GM21723 (cell line): ENCODE measurements at regions not wholly inside any gene's neighbourhood (a gene's known extent, or its start where the extent isn't known, plus 50 kb on each side); places are given as distances from the start of the nearest gene placed in this dataset.
"Not testable (repeated sequence)": the region's sequence is repeated elsewhere in the genome, so short reads cannot be mapped to it uniquely, and the experiment has no call there.

Experiments
- ATAC-seq: cut with Tn5 transposase; IDR thresholded peaks from one replicate; pipeline ENCODE4 v1.9.1; 2021; ENCODE audit warnings: mild to moderate bottlenecking, moderate library complexity; ENCODE audit not compliant: unreplicated experiment

DNA sequence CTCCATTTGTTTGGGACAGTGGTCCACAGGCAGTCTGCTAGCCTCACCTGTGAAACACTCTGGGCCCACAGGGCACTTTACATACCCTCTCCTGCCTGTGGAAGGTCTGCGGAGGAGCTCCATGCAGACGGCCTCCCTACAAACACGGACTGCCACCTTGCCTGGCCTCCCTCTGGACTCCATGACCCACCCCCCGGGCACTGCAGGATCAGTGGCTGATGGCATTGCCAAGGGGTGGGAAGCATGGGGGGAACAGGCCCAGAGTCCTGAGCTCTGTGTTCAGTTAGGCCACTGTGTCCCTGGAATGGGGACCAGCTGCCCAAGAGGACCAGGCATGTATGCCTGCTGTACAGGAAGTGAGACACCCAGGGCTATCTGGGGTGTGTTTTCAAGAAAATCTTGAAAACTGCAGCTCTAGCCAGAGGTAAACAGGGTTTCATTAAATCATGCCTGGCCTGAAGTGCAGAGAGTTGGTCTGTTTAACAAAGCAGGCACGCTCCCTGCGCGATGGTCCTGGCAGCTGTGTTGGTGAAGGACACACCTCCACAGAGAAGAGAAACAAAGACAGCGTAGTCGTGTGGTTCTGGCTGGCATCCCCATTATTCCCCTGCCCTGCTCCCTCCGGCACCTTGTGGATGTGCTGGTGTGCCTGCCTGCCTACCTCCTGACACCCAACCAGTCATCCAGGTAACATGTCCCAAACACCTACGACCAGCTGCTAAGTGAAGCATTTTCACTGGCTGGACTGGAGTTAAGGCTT is 470.8 kb upstream of the ZMIZ1 start:
- ATAC-seq = no peak

DNA sequence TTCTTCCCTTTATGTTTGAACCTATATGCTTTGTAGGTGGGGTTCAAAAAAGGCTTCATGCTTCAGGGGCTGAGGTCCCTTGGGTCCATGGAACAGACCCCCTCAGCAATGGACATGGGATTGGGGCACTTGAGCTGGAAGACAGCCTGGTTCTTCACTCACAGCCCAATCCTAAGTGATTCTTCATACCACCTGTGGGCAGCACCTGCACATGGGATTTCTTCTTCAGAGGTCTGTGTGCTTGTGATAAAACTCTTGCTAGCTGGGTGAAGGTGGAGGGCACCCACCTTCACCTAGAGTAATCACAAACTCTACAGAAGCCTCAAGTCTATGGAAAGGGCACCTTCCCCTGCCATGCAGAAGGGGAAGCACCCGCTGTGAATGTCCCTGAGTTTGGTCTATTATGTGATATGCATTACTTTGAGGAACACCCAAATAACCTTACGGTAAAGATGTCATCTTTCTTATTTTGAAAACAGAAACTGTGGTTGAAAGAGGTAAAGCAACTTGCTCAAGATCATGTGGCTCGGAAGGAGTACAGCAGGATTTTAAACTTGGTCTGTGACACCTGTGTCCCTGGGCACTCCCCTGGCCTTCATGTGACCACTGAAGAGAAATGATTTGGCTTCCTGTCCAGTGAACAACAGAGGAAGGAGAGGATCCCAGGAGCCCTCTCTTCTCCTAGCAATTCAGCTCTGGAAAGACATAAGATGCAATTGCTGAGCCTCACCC is 469.5 kb upstream of the ZMIZ1 start:
- ATAC-seq = no peak

DNA sequence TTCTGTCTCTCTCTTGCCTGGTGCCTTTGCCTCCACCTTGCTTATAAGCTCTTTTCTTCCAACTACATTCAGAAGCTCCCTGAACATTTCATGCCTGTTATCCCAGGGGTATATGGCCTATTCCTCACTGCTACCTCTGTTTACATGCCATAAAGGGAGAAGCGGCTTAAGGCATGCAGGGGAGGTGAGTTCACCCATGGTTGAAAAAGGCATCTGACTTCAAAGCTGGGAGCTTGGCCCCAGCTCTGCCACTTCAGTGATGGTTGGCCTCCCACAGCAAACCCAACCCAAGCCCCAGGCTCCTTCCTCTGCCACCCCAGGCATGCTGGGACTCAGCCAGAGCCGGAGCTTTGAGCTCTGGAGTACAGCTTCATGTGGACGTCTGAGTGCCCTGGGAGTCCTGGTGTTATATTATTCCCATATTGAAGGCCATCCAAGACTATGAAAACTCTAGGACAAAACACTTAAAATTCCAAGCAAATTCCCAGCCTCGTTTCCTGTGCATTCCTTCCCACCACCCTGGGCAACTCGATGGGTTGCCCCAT is 468.6 kb upstream of the ZMIZ1 start:
- no peak for ATAC-seq

DNA sequence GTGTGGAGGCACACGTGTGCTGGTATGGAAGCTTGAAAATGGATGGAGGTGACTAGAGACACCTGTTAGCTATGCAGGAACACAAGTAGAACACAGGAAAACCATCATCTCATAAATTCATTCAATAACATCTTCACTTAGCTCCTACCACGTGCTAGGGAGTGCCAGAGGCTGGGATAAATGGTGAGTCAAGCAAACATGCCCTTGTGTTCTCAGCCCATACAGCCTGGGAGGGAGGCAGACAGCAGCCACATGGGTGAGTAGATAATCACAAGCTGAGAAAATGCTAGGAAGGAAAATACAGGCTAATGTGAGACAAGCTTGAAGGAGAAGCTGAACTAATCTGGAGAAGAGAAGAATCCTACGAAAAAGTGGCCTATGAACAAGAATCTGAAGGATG is 468.0 kb upstream of the ZMIZ1 start:
- ATAC-seq = no peak

DNA sequence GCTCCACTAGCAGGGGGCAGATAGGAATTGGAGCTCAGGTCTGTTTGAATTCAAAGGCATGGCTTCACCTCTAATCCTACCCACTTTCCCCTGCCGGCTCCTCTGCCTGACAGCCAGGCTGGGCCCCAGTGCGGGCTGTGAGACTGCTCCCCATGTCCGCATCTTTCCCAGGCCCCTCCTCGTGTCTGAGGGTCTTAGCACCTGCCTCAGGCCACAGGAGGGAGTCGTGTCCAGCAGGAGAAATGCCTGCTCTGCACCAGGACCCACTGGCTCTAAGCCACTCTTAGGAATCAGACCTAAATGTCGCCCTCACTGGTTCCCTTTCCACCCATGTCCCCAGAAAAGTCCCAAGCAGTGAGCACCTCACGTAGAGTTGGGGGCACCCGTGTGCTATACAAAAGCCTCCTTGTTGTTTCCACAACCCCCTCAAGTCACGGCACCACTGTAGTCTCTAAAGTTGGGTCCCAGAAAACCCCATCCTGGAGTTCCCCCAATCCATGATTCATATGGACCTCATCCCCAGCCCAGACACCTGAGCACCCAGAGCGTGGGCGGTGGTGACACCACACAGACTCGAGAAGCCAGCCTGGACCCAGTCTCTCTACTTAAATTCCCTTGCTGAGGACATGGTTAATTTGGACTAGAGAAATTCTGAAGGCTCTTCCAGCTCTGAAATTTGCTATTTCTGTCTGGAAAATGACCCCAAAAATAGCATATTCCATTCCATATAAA is 466.4 kb upstream of the ZMIZ1 start:
- no peak for ATAC-seq

DNA sequence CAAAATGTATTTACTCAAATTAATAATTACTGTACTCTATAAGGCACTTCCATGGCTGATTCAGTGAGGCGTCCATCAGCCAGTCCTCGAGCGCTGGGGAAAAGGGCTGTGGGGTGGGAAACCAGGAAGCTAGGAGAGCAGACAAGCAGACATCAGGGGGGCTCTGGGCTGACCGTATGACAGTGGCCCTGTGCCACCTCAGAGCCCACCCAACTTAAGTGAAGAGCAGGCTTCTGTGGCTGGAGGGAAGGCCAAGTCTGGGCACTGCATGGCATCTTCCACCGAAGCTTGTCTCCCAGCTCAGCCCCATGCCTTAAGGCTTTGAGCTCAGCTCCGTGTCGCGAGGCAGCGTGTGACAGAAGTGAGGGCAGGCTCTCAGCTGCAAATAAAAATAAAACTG is 464.5 kb upstream of the ZMIZ1 start:
- no peak for ATAC-seq

DNA sequence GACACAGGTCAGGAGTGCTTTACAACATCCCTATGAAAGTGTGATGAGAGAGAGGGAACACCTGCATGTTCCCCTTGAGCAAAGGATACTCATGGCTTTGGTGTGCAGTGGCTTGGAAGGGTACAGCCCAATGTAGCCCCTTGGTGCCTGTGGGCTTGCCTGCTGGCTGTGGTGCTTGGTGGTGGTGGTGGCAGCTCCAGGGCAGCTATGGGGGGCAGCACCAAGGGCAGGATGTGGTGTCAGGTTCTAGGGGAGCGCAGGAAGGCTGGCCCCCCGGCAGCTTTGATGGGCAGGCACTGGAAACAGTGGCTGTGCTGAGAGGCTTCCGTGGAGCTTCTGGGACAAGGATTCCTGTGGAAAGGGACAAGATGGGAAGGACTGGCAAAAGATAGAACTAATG is 464.0 kb upstream of the ZMIZ1 start:
- no peak for ATAC-seq

DNA sequence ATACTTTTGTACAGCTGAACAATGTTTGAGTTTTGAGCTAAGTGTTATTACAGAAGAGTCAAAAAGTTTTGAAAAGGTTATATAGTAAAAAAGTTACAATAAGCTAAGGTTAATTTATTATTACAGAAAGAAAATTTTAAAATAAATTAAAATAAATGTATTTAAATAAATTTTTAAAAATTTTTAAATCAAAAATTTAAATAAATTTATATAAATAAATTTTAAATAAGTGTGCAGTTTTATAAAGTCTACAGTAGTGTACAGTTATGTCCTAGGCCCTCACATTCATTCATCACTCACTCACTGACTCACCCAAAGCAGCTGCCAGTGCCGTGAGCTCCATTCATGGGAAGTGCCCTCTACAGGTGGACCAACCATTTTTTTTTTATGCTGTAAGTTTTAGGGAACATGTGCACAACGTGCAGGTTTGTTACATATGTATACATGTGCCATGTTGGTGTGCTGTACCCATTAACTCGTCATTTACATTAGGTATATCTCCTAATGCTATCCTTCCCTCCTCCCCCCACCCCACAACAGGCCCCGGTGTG is 462.9 kb upstream of the ZMIZ1 start:
- ATAC-seq = no peak

DNA sequence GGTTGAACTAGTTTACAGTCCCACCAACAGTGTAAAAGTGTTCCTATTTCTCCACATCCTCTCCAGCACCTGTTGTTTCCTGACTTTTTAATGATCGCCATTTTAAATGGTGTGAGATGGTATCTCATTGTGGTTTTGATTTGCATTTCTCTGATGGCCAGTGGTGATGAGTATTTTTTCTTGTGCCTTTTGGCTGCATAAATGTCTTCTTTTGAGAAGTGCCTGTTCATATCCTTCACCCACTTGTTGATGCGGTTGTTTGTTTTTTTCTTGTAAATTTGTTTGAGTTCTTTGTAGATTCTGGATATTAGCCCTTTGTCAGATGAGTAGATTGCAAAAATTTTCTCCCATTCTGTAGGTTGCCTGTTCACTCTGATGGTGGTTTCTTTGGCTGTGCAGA is 462.0 kb upstream of the ZMIZ1 start:
- ATAC-seq = not testable (repeated sequence)

DNA sequence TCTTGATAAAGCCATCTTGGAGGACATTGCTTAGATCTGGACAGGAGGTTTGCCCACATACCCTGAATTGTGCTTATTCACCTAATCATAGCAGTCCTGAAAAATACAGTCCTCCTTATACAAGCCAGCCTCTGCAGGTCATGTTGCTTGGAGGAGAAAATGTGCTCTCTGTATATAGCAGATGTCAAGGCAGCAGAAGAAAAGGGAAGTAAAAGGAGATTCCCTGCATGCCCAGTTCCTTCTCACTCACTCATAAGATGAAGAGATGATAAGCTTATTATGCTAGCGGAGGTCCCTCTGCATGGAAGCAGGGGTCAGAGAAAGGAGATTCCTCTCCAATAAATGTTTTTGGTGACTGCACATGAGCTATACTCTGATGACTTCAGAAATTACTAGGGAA is 458.8 kb upstream of the ZMIZ1 start:
- ATAC-seq = no peak

DNA sequence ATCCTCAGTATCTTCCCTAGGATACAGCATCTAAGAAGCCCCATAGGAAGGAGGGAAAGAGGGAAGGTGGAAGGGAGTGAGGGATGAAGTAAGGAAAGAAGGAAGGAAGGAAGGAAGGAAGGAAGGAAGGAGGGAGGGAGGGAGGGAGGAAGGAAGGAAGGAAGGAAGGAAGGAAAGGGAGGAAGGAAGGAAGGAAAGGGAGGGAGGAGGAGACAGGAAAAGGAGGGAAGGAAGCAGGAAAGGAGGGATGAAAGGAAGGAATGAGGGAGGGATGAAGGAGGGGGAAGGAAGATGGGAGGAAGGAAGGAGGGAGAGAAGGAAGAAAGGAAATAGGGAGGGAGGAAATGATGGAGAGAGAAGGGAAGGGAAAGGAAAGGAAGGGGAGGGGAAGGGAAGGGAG is 455.6 kb upstream of the ZMIZ1 start:
- no peak for ATAC-seq

DNA sequence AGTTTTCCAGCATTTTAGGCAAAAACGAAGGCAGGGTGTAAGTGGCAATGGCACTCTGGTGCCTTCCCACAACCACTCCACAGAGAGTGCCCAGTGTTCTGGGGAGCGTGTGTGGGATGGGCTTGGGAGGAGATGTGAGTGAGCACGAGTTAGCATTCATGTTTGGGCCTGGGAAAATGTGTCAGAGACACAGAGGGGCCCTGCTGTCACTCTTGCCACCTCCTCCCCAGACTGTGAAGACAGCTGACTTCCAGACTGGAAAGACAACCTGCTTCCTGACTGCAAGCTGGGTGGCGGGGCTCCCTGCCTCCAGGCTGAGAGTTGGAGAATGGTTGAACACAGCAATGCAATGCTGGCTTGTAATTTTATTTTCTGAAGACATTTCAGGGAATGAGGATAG is 454.5 kb upstream of the ZMIZ1 start:
- no peak for ATAC-seq

DNA sequence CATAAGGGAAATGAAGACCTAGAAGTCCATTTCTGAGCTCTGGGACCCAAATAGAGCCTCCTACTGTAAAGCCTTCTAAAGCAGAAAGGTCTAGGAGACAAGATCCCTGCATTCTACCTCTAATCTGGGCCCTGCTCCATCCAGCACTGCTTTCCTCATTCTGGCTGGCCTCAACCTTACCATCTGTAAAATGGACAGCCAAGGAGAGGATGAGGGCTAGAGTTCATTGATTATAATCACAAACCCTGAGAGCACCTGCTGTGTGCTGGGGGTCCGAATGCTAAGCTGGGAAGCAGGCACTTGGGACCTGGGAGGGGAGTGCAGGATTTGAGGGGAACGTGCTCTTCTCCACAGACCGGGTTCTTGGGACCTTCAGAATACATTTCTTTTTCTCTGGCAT is 454.0 kb upstream of the ZMIZ1 start:
- ATAC-seq = no peak

DNA sequence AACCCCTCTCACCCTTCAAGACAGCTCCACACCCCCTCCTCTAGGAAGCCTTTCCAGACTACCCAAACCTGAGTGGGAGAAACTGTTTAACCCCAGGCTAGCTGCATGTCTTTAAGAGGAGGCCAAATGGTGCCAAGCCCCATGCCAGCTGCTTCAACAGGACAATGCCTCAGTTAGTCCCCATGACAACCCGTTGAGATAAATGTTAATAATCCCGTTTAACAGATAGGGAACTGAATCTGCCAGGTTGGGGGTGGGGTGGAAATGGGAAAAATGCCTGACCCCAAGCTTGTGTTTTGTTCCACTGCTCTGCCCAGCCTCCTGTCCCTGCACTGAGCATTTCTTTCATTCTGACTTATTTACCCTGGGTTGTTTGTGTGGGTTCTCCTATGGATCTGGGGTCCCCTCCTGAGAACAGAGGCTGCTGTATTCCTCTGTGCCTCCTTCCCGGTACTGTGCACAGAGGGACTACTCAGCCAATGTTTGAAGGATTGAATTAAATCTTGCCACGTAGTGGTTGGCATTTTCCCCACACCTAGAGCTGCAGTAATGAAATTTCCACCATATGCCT is 452.6 kb upstream of the ZMIZ1 start:
- ATAC-seq = no peak

DNA sequence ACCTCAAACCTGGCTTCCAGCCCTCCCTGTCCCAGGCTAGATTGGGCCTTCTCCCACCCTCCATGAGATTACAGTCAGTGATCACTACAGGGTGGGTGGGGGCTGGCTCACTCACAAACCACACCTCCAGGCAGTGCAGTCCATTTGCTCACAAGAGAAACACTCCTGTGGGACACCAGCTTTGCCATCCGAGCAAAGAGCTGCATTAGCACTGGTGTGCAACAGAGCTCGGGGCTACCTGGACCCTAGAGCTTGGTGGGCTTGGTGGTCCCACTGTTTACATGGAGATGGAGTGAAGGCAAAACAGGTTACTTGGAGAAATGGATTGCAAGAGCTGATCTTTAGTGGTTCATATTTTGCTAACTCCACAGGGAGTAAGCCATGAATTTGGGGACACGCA is 451.7 kb upstream of the ZMIZ1 start:
- no peak for ATAC-seq

DNA sequence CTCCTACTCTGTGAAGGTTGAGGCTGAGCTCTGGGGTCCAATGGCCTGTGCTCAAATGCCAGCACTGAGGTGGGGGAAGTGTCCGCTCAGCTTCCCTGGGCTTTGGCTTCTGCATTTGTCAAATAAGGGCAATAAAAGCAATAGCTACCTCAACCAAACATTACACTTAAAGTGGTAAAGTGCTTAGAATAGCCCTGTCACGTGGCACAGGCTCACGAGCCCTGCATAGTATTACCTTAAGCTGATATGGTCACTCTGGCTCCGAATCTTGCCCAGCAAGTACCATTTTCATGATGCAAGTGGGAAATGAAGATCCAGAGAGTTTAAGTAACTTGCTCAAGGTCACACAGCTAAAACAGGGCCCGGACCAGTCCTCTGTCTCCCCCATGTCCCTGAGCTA is 451.1 kb upstream of the ZMIZ1 start:
- no peak for ATAC-seq

DNA sequence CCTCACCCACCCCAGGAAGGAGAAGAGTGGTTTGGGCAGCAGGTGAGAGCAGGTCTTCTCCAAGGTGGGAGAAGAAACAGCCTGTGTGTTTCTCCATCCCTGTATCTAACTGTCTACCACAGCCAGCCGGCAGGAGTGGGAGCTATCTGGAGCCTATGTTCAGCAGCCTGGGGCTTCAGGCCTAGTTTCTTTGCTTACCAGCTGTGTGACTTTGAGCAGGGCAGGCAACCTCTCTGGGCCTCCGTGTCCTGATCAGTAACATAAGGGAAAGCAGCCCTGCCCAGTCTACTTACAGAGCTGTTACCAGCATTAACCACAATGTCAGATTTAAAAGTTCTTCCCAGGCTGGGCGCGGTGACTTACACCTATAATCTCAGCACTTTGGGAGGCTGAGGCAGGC is 450.7 kb upstream of the ZMIZ1 start:
- ATAC-seq = no peak

DNA sequence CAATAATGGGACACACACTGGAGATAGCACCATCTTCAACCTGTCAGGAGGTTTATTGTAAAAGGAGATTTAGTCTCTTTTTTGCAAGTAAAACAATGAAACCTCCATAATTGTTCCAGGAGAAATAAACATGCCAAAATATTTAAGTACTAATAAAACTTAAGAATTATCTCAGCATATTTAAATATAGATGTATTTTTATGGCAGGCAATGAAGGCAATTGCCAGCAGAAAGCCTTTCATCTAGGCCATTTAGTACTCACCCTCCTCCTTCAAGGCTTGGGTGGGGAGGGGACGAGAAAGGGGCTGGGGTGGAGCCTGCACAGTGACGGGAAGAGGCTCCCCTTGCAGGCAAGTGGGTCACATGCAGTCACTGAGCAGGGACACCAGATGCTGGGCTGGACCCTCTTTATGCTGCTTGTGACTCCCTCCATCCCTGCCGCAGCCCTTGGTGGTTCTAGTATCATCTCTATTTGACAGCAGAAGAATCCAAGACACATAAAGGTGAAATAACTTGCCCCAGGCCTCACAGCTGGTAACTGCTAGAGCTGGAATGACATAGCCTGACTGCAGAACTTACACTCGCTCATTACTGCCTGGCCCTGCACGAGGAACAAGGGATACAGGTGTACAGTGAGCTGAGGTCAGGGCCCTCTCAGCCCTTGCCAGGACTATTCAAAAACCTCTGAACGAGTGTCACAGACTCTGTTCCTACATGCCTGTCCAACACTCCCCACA is 449.5 kb upstream of the ZMIZ1 start:
- no peak for ATAC-seq

DNA sequence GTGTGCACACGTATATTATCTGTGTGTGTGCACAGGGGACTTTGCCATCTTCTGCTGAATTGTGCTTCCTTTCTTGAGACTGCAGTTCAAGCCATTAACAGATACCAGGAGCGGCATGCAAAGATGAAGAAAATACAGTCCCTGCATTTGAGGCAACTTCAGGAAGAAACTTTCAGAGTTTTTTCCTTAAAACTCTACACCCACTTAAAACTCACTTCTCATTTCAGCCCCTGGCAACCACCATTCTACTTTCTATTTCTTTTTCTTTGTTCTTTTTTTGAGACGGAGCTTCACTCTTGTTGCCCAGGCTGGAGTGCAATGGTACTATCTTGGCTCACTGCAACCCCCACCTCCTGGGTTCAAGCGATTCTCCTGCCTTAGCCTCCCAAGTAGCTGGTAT is 448.9 kb upstream of the ZMIZ1 start:
- ATAC-seq = no peak

DNA sequence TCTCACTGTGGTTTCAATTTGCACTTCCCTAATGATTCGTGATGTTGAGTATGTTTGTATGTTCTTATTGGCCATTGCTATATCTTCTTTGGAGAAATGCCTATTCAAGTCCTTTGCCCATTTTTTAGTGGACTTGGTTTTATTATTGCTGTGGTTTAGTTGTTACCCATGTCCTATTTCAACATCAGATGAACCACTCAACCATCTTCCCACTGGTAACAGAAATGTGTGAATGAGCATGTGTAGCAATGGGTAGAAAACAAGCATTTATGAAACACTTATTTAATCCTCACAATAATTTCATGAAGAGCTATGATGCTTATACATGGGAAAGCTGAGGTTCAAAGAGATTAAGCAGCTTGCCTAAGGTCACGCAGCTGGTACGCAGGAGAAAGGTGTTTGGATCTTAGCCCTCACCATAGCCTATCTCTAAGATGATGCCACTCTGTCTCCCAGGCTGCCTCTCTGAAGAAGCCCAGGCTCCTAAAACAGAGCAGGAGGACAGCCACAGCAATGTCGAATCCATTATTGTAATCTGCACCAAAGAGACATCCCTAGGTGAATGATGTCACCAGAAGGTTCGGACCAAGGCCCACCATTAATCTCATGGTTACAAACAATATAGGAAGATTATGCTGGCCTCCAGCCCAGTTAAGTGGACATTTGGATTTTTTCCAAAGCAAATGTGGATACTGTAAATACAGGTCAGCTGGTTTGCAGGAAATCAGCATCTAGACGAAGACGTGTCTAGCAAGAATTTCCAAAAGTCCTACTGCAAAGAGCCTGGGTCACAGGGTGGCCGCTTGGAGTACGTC is 447.6 kb upstream of the ZMIZ1 start:
- no peak for ATAC-seq
